Superior temporal gyrus (tissue), 1 donor: ENCODE measurements at regions not wholly inside any gene's neighbourhood (a gene's known extent, or its start where the extent isn't known, plus 50 kb on each side); places are given as distances from the start of the nearest gene placed in this dataset.

Experiments used
- DNase-seq: peaks from one replicate; pipeline ENCODE4 v3.0.0-alpha.2; 2016; ENCODE audit errors: extremely low spot score

DNA sequence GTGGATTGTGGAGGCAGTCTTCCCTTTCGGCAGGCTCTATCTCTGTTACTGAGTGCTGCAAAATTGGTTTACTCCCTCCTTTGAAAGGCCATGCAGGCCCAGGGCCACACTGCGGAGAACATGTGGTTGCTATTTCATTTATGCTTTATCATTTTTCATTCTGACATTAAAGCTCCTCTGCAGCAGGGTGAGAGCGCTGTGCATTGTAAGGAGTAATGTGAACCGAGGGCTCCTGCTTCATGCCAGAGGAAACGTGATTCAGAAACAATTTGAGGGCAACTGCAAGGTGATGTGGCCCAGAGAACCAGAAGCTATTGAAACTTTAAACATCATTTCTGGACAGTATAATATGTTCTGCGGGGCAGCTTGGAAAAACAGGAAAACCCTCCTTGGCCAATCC, 341.6 kb upstream of the NT5C1B start:
- no peak for DNase-seq

DNA sequence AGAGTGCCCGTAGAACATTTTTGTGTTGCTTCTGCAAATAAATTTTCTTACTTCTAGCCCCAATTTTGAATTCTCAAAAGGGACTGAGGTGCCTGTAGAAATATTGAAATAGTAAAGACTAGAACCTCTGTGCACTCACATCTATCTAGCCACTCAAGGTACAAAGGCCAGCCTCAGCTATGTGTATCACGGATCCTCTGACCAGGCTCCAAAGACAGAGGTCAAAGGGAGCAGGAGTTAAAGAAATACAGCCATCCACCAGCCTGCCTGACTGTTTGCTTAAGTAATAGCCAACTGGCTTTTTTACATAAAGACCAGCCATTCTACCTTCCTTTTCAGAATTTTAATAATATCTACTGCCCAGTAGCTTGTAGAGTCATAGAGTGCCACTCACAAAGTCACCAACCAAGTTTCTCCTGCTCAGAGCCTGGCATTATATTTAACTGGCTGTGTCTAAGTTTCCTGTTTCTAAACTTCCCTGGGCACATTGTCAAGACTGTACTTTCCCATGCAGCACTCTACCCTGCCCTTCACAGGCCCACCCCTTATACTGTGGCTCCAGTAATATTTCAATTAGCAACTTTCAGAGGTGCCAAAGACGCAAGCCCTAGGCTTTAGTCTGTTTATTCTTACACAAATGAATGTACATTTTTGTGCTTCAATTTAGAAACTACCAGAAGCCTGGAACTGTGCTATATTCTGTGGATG, 338.3 kb upstream of the NT5C1B start:
- no peak for DNase-seq

DNA sequence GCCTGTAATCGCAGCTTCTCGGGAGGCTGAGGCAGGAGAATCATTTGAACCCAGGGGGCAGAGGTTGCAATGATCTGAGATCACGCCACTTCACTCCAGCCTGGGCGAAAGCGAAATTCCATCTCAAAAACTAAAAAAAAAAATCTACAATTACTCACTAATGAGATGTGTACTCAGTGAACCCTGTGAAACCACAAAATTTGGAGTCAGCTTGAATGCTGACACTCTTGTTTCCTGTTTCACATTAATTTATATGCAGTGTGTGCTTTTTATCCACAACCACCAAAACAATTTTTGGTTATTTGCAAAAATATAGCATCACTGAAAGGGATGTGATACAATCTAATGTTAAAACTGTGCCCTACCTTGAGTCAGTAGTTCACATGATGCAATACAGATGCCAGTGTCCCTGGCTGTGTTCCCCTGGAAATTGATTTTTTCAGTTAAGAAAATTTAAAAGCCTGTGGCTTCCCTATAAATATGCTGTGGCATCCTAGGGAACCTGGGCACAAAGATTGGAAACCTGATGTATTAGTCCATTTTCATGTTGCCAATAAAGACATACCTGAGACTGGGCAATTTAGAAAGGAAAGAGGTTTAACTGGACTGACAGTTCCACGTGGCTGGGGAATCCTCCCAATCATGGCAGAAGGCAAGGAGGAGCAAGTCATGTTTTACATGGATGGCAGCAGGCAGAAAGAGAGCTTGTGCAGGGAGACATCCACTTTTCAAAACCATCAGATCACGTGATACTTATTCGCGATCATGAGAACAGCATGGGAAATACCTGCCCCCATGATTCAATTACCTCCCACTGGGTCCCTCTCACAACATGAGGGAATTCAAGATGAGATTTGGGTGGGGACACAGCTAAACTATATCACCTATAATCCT, 337.5 kb upstream of the NT5C1B start:
- DNase-seq, result no peak

DNA sequence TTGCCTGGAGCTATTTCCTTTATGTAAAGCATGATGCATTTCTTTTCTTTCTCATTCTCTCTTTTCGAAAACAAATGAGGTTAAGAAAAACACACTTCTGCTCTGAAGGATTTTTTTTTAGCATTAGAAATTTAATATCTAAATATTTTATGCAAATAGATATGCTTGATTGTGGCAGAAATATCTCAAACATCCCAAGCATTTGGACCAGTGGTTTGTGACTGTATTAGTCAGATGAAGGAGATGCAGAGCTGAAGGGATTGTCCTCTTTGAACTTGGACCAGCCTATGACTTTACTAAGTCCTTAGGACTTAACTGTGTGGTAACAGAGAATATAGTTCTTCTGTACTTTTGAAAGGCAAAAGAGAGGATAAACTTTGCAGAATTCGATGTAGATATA, 335.9 kb upstream of the NT5C1B start:
- no peak for DNase-seq

DNA sequence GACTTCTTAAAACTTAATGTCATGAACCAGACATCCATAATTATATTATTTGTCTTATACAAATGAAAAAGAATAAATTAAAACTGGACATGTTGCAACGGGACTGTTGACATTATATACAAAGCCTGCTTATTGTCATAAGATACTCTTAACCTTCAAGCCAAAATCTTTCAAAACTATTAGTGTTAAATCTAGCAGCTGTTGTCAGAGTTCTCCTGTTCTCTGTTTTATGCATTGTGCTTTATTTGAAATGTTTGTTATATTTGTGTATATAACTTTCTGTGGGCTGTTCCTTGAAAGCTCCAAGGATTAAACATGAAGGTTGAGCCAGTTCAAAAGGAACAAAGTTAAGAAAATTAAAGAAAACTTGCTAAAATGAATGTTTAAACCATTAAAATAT, 335.5 kb upstream of the NT5C1B start:
- no peak for DNase-seq

DNA sequence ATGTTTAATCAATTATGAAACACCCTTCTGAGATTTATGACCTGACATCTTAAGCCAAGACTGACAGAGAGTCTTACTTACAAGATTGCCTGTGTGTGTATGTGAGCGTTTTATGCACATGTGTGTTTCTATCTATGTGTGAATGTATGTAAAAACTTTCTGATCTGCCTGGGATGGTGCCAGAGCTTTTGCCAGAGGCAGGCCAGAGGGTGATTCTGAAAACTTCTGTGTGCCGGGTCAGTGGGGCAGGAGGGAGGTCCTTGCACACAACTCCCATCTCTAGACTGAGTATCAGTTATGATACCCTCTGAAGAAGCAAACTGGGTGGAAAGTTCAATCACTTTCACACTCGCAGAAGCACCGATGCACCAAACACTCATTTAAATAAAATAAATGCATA, 335.0 kb upstream of the NT5C1B start:
- DNase-seq, result no peak

DNA sequence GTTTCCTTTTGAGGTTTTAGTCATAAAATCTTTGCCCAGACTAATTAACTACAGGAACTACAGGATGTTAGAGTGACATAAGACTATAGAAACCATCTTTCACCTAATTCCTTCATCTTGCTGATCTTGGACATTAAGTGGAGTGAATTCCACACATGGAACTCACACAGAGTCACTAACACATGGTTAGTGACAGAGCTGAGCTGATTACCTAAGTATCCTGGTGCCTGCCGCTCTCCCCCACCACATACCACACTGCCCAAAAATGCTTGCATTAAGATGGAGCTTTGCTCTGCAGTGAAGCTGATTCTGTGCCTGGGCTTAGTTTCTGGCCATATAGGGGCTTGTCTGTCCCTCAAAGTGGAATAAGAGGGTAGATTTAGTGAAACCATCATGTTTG, 332.9 kb upstream of the NT5C1B start:
- DNase-seq, result no peak

DNA sequence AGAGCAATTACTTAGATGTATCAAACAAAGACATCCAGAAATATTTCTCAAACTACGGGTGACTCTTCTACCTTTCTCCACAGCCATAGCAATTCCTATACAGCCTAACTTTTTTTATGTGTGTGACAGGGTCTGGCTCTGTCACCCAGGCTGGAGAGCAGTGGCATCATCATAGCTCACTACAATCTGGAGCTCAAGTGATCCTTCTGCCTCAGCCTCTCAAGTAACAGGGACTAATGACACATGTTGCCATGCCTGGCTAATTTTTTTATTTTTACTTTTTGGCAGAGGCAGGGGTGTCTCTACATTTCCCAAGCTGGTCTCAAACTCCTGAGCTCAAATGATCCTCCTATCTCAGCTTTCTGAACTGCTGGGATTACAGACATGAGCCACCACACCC, 328.9 kb upstream of the NT5C1B start:
- DNase-seq, result no peak

DNA sequence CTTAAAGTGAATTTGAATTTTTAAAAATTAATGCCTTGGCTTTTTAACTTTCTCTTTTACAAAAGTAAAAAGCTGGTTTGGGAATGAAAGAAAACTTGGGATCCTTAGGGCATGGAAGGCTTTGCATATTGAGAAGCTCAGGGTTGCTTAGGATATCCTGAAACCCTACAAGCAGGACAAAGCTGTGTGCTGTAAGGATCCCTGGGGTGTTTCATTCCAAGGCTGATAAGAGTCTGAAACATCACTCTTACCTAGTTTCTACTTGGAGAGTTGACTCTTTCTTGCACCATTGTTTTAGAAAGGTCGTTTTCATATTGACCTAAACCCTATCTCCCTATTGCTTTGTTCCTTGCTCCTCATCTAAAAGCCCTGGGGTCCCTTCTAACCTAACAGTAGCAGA, 325.9 kb upstream of the NT5C1B start:
- DNase-seq, result no peak

DNA sequence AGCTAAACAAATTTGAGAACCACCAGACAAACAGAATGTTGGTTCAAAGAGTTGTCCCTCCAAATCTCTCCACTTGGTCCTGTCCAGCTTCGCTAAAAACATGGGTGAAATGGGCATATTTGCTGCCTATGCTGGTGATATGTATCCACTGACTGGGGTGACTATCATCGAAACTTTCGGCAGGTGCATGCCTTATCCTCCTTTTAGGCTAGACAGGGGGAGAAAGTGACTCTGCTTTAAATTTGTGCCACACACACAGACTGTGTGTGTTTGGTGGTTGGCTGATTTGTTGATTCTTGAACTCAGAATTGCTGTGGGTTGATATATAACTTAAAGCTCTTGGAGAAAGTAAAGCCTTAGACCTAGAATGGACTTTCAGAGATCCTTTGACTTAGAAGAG, 324.1 kb upstream of the NT5C1B start:
- no peak for DNase-seq

DNA sequence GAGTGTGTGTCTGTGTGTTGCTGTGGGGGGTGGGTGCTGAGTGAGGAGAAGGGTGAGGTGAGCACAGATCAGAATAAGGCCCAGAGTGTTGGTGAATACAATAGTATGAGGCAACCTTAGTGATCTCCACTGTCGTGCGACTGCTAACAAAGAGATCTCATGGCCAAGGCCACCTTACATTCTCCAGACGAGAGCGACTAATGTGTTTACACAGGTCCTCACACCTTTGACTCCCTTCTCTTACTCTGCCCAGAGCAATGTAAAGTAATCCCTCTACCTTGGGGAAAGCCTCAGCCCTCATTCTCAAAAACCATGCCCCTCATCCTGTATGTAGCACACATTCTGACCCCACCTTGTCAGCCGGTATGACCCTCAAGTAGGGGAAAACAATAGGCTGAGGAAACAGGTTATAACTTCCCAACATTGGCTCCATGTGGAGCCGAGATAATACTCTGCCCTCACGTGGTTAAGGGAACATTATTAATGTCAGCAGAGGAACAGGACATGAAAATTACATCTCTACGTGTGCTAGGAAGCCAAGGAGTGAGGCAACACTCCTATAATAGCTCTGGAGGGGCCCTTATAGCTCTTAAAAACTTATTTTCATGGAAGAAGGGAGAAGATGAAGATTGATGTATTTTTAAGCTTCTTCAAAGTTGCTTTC, 323.0 kb upstream of the NT5C1B start:
- no peak for DNase-seq

DNA sequence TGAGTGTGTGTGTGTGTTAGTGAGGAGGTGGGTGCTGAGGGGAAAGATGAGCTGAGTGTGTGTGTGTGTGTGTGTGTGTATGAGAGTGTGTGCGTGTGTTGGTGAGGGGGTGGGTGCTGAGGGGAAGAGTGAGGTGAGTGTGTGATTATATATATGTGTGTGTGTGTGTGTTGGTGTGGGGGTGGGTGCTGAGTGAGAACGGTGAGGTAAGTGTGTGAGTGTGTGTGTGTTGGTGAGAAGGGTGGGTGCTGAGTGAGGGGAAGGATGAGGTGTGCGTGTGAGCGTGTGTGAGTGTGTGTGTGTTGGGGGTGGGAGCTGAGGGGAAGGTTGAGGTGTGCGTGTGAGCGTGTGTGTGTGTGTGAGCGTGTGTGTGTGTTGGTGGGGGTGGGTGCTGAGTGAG, 322.0 kb upstream of the NT5C1B start:
- no peak for DNase-seq

DNA sequence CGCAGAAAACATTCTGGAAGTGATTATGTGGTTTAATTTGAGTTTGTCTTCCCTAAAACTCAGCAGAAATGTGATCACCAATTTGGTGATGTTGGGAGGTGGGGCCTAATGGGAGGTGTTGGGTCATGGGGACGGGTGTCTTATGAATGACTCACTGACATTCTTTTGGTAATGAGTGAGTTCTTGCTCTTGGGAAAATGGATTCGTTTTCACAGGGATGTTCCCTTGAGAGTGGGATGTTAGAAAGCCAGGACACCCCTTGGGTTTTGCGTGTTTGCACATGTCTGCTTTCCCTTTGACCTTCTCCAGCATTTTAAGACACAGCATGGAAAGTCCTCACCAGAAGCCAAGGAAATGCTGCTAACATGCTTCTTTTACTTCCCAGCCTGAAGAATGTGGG, 321.5 kb upstream of the NT5C1B start:
- DNase-seq, result no peak

DNA sequence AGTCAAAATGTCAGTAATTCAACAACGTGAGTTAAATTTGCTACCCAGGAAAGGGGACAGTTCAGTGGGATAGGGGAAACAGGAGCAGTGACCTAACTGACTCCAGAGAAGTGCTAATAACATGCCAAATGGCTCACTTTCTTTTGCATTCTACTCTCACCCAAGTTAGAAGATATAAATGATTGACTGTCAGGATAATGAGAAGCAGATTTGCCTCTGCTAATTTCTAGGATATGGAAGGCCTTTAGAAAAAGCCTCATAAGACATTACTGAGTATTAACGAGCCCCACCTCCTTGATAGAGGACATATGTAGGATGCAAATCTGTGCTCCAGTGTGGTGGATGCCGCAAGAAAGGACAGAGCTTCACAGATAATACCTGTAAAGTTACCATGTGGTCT, 318.6 kb upstream of the NT5C1B start:
- no peak for DNase-seq

DNA sequence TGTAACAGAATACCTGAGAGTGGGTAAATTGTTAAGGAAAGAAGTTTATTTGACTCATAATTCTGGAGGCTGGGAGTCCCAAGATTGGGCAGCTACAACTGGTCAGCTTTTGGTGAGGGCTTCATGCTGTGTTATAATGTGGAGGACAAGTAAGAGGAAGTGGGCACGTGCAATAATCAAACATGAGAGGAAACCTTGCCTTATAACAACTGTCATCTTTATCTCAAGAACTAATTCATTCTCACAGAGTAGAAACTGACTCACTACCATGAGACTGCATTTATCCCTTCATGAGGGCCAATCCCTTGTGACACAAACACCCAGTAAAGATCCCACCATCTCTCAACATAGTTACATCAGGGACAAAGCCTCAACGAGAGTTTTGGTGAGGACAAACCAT, 318.1 kb upstream of the NT5C1B start:
- no peak for DNase-seq

DNA sequence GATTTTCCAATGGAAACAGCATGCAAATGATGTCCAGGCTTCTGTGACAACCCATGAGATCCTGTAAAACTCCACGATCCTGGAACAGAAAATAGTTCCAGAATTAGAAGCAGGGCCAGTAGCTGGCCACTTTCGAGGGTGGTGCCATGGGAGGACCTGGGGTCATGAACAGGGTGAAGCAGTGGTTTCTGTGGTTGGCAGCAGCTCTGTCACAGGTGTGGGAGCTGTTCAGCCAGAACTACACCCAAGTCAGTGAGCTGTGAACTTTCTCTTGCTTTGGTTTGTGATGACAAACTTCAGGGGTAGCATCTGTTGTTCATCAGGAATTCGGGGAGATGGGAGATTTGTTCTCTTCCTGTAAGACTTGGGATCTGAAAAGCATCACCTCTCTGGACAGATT, 314.4 kb upstream of the NT5C1B start:
- DNase-seq, result no peak

DNA sequence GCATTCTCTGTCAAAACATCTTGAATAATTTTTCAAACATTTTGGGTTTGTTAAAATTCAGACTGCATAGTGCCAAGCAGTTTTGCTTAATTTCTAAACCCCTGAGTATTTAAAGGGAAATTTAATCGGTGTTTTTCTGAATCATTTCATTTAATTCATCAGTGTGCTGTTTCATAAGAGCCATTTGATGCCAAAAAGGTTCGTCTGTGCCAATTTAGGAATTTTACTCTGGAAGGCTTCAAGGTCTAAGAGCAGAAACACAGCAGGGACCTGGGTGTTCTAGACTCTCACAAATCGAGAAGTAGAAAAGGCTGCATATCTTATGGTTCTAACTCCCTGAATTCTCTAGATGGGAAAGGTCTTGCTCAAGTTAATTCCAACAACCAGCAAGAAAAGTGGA, 311.9 kb upstream of the NT5C1B start:
- no peak for DNase-seq

DNA sequence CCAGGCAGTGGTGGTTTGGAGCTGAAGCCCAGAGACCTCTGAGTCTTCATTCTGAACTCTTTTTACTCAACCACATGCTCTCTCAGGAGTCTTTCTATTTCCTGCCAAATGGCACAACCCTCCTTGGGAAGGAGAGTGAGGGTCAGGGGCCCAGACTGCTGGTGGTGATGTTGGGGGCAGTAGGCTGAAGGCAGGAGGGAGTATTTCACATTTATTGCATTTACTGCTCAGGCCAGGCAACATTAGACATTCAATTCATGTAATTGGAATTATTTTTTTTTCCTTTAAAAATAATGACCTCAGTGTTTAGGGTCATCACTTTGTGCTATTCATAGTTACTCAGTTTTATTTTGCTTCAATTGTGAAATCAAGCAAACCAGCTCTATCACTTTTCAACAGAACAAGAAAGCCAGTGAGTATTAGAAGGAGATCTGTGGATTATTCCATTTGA, 311.3 kb upstream of the NT5C1B start:
- DNase-seq, result no peak

DNA sequence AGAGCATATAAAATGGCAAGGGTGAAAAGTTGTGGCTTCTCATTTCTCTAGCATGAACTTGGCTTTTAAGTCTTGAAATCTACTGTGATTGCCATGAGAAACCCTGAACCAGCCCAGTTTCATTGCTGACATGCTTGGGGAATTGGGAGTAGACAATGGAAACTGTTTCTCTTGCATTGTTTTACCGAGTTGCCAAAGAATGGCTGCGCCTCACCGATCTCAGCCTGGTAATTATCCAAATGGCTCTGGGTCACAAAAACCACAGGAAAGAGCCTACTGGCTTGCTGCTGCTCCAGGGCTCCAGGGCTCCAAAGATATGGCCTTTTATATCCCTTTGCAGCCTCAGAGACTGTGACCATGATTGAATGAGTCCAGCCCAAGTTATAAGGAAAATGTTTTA, 310.4 kb upstream of the NT5C1B start:
- no peak for DNase-seq

DNA sequence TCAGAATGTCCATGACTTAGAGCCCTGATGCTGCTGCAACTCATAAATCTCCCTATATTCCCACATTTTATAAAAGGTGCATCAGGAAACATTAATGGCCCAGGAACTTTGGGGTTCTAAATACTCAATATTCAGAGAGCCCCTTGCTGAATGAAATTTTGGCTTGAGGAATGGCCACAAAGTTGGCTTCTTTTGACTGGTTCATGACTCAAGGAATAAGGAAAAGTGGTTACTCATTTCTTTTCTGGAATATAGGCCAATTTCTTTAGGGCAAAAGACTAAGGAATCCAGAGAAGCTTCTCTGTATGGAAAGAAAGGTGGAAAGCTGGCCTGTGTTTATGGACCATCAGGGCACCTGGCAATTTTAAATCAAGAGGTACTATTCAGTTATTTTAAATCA, 308.9 kb upstream of the NT5C1B start:
- no peak for DNase-seq

DNA sequence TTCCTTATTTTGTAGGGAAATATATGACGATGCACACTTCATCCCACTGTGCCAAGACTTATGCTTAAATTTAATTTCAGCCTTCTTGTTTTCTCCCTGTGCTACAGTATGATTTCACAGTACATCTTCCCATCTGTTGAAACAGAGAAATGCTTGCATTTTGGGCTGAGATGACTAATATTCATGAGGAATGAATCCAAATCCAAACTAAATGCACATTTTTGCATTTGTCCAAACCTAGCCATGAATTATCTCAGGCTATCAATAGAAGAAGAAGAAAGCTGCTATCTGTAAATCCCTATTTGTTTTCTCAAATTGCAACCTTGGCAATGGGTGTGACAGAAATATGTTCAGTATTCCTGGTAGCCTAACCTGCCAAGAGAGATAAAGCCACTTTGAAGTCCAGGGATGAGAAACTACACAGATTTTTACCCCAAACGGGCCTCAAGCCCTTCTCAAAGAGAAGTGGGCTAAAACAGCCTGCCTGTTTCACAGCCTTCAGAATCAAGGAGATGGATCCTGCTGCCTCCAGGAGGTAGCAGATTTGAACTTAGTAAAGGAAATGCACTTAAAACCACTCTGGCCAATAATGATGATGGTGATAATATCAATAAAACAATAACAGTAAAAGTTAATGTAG, 306.9 kb upstream of the NT5C1B start:
- DNase-seq, result peak; percentile 65

DNA sequence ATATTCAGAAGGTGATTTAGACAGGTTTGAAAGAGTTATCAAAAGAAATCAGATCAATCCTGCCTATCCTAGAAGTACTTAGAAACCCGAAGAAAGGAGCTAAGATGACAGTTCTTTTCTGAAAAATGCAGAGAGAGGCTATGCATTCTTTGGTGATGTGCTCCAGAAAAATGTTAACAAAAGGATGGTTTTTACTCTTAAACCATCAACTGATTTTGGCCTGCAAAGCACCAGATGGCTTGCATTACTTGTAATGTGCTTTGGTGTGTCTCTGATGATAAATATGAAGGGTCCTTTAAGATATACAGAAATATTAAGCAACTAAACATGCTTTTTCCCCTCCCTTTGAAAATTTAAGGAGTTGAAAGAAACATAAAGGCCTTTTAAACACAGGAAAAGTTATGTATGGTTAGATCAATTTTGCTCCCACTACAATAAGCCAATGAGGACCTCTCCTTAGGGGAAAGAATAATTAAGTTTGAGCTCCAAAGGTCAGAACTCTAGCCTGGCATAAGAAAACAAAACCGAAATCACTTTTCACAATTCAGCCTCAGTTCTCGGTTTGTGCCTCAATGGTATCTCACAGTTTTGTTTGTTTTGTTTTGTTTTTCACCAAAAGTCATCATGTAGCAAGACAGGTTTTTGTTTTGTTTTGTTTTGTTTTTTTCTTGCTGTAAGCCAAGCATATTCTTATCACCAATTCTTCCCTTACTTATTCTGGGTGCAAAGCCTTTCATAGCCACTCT, 302.4 kb upstream of the NT5C1B start:
- DNase-seq, result no peak
